HG03457 (cell line): ENCODE measurements at regions not wholly inside any gene's neighbourhood (a gene's known extent, or its start where the extent isn't known, plus 50 kb on each side); places are given as distances from the start of the nearest gene placed in this dataset.
"Not testable (repeated sequence)": the region's sequence is repeated elsewhere in the genome, so short reads cannot be mapped to it uniquely, and the experiment has no call there.

Experiments used
- ATAC-seq: cut with Tn5 transposase; IDR thresholded peaks from one replicate; pipeline ENCODE4 v1.9.1; 2021; ENCODE audit warnings: moderate number of reproducible peaks; ENCODE audit not compliant: unreplicated experiment

DNA sequence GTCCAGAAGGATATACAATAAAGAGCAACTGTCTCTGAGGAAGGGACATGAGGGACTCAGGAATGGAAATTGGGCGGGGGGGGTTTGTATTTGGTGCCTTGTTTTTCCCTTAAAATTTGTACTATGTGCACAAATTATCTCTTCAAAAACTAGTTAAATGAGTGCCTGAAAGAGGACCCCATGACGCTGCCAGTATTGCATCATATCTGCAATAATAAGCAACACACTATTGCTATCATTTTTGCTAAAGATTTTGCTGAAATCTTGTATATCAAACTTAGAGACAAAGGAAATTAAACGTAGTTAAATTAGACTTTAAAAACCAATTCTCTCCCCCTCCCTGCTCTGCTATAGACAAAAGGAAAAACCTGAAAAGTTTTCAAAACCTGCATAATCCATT is 89.7 kb upstream of the SLC30A5 start:
- no peak for ATAC-seq

GRCh38 chr5:69004676-69005075 is 89.1 kb upstream of the SLC30A5 start:
- ATAC-seq = no peak

- no peak for ATAC-seq
These were observed 87.8 kb upstream of the SLC30A5 start for GRCh38 chr5:69006030-69006429.

- no peak for ATAC-seq
These were observed 86.7 kb upstream of the SLC30A5 start for GRCh38 chr5:69007163-69007562.

DNA sequence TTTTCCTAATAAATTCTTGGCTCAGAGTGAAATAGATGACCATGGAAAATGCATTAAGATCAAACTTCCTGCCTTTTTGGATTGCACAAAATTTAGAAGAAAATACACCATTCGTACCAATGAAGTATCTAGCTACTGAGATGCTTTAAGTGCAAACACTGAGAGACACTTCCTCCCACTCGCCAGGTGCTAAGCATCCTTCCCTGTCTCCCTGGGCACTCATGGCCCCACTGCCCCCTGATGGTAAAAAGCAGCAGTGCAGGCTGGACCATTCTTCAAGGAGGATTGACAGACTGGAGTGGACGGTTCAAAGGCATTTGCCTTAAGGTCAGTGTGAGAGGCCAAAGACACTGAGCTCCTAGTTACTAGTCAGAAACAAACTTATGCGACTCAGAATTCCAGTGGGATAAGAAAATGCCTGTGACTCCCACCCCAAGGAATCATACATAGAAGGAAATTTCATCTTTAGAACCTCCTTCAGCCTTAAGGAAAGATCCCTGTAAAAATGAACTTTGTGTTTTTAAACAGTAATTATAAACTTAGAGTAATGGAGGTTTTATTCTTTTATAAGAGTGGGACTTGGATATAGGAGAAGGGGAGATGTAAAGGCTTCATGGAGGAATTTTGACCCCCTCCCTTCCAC is 86.0 kb upstream of the SLC30A5 start:
- peak; percentile 79 for ATAC-seq

- no peak for ATAC-seq
These were observed 83.3 kb upstream of the SLC30A5 start for GRCh38 chr5:69010476-69010875.

- no peak for ATAC-seq
These were observed 81.9 kb upstream of the SLC30A5 start for GRCh38 chr5:69011910-69012309.

DNA sequence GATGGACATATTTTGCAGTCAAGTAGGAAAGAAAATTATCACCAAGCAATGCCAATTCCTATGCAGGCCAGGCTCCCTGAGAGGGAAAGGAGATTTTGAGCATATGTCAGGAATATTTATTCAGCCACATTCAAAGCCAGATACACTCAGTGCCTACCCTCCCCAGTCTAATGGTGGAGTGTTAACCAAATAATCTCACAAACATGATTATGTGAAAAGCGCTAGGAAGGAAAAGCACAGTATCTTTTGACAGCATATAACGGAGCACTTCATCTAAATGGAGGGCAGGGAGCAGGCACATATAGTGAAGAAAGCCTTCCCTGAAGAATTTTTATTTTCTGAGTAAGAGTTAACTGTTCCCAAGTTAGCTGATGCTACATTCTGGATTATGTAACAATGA is 80.3 kb upstream of the SLC30A5 start:
- no peak for ATAC-seq

- not testable (repeated sequence) for ATAC-seq
These were observed 79.8 kb upstream of the SLC30A5 start for GRCh38 chr5:69014007-69014406.

DNA sequence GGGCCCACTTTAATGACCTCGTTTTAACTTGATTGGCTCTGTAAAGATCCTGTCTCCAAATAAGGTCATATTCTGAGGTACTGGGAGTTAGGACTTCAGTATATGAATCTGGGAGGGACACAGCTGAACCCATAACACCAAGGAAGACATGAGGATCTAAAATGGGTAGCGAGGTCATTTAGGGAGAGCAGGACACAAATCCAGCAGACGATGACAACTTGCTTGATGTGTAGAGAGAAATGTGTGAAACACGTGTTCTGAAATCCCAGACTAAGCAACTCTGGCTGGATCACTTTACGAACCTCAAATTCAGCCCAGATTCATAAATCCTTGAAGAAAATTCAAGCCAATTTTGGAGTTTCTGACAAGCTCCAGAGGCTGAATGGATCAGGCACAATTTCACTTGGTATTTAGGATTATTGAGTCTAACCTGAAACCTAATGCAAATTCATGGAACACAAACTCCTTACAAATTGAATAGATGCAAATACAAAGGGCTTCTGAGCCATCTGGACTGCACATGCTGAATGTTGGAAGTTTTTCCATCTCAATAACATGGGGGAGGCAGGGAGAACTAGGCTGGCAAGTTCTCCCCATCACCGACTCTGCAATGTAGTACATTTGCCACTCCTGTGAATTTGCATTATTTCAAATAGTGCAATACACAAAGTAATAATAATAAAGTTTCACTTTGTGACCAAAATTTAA is 74.0 kb upstream of the SLC30A5 start:
- no peak for ATAC-seq

DNA sequence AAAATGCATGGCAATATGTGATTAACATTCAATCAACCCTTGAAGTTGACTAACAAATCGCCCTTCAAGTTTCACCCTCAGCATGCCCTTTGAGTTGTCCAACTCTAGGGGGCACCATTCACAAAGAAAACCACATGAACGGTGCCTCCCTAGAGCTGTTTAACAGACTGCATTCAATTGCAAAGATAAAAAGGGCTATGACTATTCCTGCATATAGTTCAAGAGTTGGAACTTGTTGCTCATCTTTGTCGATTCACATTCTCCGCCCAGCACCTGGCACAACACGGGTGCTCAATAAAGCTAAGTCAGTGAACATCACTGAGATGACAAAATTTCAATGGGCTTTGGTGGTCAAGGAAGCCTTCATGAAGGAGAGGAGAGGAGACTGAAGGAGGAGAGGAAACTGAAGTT is 69.6 kb upstream of the SLC30A5 start:
- ATAC-seq = no peak

GRCh38 chr5:69029292-69029691 is 64.5 kb upstream of the SLC30A5 start:
- ATAC-seq = no peak

- no peak for ATAC-seq
These were observed 63.3 kb upstream of the SLC30A5 start for GRCh38 chr5:69030358-69031062.

DNA sequence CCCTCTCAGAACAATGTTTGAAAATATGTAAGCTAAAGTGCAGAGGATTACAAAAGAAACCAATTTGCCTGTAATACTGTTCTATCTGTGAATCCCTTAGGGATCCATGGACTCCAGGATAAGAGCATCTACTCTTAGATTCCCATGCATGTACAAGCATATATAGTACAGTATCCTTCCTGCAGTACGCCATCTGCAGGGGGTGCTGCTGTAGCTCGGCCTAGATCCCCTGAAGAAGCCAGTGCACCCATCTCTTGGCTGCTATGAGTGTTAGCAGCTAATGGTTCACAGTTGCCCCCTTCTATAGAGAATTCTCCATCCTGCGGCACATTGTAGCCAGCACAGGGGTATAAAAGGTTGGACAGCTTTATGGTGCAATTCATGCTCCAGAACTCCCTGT is 61.8 kb upstream of the SLC30A5 start:
- no peak for ATAC-seq

GRCh38 chr5:69033690-69034089 is 60.1 kb upstream of the SLC30A5 start:
- no peak for ATAC-seq

DNA sequence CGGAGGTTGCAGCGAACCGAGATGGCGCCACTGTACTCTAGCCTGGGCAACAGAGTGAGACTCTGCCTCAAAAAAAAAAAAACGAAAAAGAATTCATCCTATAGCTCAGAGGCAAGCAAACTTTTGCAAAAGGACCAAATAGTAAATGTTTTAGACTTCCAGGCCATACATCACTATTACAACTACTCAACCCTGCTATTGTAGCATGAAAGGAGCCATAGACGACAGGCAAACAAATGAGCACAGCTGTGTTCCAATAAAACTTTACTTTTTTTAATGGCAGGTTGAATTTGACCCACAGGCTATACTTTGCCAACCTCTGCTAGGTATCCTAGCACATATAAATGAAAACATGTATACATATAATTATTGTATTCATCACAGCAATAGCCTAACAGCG is 58.9 kb upstream of the SLC30A5 start:
- ATAC-seq = no peak

DNA sequence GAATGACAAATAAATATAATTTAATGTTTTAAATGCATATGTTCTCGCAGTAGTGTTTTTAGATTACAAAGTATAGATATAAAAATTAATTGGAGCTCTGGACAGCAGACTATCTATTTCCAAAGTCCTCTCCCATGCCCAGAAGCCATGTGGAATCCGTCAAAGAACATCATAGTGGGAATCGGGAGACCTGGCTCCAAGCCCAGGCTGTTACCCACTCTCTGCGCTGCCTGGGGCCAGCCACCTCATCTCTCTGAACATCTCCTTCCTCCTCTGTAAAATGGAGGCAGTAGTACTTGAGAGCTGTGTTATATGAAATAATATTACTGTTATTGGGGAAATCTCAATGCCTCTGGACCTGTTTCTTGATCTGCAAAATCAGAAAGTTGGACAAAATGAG is 58.1 kb upstream of the SLC30A5 start:
- no peak for ATAC-seq

GRCh38 chr5:69038539-69038938 is 55.3 kb upstream of the SLC30A5 start:
- no peak for ATAC-seq

DNA sequence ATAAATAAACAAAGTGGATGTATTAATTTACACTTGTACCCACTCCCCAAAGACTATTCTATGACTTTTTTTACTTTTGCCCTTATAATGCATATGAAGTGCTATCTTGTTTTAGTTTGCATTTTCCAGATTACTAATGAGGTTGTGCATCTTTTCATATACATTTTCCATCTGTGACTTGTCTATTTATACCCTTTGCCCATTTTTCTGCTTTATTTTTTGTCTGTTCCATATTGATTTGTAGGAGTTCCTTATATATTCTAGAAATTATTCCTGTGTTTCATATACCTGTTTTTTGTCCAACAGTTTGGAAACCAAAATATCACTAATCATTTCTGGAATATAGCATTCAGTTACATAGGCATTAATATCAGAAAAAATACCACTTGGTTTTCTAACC is 54.0 kb upstream of the SLC30A5 start:
- no peak for ATAC-seq

- no peak for ATAC-seq
These were observed 51.3 kb upstream of the SLC30A5 start for GRCh38 chr5:69042500-69042899.

DNA sequence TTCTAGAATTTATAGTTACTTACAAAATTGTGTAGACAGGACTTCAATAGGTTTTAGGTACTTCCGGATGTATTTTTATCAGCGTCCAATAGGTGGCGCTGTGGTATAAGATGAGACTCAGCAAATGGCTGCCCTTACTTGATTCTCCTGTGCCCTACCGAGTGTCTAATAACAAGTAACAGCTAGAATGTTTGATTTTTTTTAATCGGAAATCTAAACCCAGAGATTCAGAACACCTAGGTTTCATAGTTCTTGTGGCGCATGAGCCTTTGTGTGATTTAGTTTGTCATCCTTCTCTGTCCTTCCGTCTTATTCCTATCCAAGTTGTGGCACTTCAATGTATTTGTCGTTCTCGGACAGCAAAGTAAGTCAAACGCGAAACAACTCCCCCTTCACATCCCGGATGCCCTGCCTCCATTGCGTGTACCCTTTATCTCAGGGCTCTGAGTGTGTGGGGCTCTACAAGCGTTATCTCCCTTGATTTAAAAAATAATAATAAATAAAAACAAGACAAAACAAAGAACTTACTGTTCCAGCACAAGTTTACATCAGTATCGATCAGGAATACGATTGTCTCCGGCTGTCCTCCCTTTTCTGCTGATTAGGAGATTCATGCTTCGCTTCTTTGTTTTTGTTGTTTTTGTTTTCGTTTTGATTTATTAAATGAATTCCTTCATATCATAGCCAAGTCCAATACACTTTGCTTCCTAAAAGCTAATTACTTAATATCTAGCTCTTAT is 50.7 kb upstream of the SLC30A5 start:
- no peak for ATAC-seq

- ATAC-seq = no peak
These were observed 50.2 kb upstream of the SLC30A5 start for GRCh38 chr5:69043655-69043996.
